Ectodermal cell (in vitro differentiated cells): ENCODE measurements at regions not wholly inside any gene's neighbourhood (a gene's known extent, or its start where the extent isn't known, plus 50 kb on each side); places are given as distances from the start of the nearest gene placed in this dataset.

Source experiments
- H3K27ac ChIP-seq: 2 replicates; pipeline ENCODE4 v1.7.0; 2013; ENCODE audit warnings: mild to moderate bottlenecking, low read depth, low read length; ENCODE audit not compliant: insufficient read depth, poor library complexity, severe bottlenecking
- H3K27me3 ChIP-seq: 2 replicates; pipeline ENCODE4 v1.7.0; 2013; ENCODE audit warnings: mild to moderate bottlenecking, low read length; ENCODE audit not compliant: insufficient read depth, control insufficient read depth, poor library complexity, severe bottlenecking
- H3K36me3 ChIP-seq: one replicate; pipeline ENCODE4 v1.7.0; 2013; ENCODE audit warnings: low read length; ENCODE audit not compliant: control insufficient read depth, insufficient read depth
- H3K4me1 ChIP-seq: one replicate; pipeline ENCODE4 v1.7.0; 2013; ENCODE audit warnings: low read length; ENCODE audit not compliant: control insufficient read depth, insufficient read depth
- H3K4me3 ChIP-seq: 2 replicates; pipeline ENCODE4 v1.7.0; 2013; ENCODE audit warnings: low read depth, low read length, control low read depth; ENCODE audit not compliant: insufficient read depth
- H3K9me3 ChIP-seq: 2 replicates; pipeline ENCODE4 v1.7.0; 2013; ENCODE audit warnings: mild to moderate bottlenecking, low read length, moderate library complexity; ENCODE audit not compliant: control insufficient read depth
- WGBS, 2 experiments: methylation state at CpG; one replicate each; pipeline ENCODE4 v1.1.7; 2013; ENCODE audit warnings: missing lambda C conversion rate in 2 of 2; 5-methylcytosine and 5-hydroxymethylcytosine counted together

DNA sequence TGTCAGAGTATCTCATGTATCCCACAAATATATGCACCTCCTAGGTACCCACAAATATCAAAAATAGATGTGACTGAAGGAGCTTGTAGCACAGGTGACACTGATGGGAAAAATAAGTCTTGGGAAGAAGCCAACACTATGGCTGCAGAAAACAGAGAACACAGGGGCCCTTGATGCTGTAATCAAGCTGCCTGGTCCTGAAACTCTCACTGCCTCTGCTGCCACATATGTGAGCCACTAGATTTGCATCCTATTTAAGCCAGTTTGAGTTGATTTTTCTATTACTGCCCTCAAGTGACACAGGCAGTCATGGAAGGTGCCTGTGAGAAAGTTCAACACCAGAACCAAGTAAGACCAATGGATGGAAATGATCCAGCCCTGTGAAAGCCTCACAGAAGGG is 720.8 kb downstream of the UQCRFS1 start:
- no peak overlapping the region for H3K4me3 ChIP-seq
- no peaks in the 10 kb centered on the region for H3K27me3 ChIP-seq
- H3K27ac ChIP-seq, result no peak overlapping the region
- no peaks in the 10 kb centered on the region for H3K36me3 ChIP-seq
- H3K9me3 ChIP-seq, result no peaks in the 10 kb centered on the region
- peaks cover 42% of the 10 kb centered on the region for H3K4me1 ChIP-seq

- no peaks in the 10 kb centered on the region for H3K9me3 ChIP-seq
- WGBS, 2 experiments, result 81 to 82% methylated on average over 13 of the region's 13 CpGs
- H3K36me3 ChIP-seq, result no peaks in the 10 kb centered on the region
- H3K27me3 ChIP-seq, result no peaks in the 10 kb centered on the region
- H3K27ac ChIP-seq, result no peak overlapping the region
- no peak overlapping the region for H3K4me3 ChIP-seq
- H3K4me1 ChIP-seq, result peaks cover 42% of the 10 kb centered on the region
Measured at GRCh38 chr19:28489776-28490175, 723.2 kb downstream of the UQCRFS1 start.

- H3K9me3 ChIP-seq, result no peaks in the 10 kb centered on the region
- H3K4me3 ChIP-seq, result no peak overlapping the region
- H3K27me3 ChIP-seq, result no peaks in the 10 kb centered on the region
- WGBS, 2 experiments, result 92 to 93% methylated on average over 9 of the region's 9 CpGs
- H3K27ac ChIP-seq, result no peak overlapping the region
- H3K36me3 ChIP-seq, result no peaks in the 10 kb centered on the region
- peaks cover 39% of the 10 kb centered on the region for H3K4me1 ChIP-seq
Measured at GRCh38 chr19:28489126-28489660, 723.8 kb downstream of the UQCRFS1 start.

DNA sequence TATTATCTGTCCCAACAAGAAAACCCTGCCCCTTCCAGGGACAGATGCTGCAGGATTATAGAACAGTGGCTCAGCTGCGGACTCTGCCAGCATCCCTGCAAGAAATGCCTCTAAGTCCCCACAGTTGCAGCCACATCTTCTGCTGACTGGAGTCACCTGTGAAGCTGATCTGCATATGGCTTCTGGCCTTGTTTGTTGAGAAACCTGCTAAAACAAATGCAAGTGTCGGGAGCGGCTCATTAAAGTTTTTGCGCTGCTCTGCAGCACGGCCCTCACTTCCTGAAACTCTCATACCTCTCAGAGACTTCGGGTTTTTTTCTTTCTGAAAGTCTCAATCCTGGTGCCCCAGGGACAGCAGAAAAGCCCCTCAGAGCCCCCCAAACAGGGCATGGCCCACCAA is 725.0 kb downstream of the UQCRFS1 start:
- Histone ChIP-seq H3K4me3 (no peak overlapping the region), H3K27me3 (no peaks in the 10 kb centered on the region), H3K4me1 (peaks cover 27% of the 10 kb centered on the region), H3K36me3 (no peaks in the 10 kb centered on the region), H3K9me3 (no peaks in the 10 kb centered on the region), H3K27ac (no peak overlapping the region)
- WGBS, 2 experiments, result 79 to 81% methylated on average over 6 of the region's 6 CpGs

DNA sequence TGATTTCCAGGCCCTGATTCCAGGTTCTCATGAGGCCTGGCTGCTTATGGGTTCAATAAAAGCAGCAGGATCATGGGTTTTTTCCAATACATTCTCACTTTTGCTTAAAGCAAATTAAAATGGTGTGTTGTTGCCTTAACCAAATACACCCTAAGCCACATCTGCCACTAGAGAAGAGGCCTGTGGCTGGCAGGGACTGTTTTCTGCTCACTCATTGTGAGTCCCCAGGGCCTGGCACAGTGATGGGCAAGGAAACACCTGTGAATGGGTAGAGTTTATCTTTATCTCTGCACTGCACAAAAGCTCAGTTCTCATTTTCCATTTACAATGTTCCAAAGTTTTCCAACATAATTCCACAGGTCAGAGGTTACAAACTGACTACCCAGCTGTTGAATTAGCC is 726.0 kb downstream of the UQCRFS1 start:
- Histone ChIP-seq H3K4me1 (peaks cover 17% of the 10 kb centered on the region), H3K4me3 (no peak overlapping the region), H3K27ac (no peak overlapping the region)

GRCh38 chr19:28486473-28486872 is 726.5 kb downstream of the UQCRFS1 start:
- no peaks in the 10 kb centered on the region for H3K36me3 ChIP-seq
- H3K4me3 ChIP-seq, result no peak overlapping the region
- no peaks in the 10 kb centered on the region for H3K27me3 ChIP-seq
- WGBS, 2 experiments, result 95% methylated on average over 3 of the region's 3 CpGs
- peaks cover 17% of the 10 kb centered on the region for H3K4me1 ChIP-seq
- H3K9me3 ChIP-seq, result no peaks in the 10 kb centered on the region
- no peak overlapping the region for H3K27ac ChIP-seq

More for the DNA sequence above, 726.0 kb downstream of the UQCRFS1 start:
- H3K27me3 ChIP-seq, result no peaks in the 10 kb centered on the region
- H3K9me3 ChIP-seq, result no peaks in the 10 kb centered on the region
- H3K36me3 ChIP-seq, result no peaks in the 10 kb centered on the region

GRCh38 chr19:28485292-28485691 is 727.7 kb downstream of the UQCRFS1 start:
- H3K27ac ChIP-seq, result no peak overlapping the region
- H3K27me3 ChIP-seq, result no peaks in the 10 kb centered on the region
- no peaks in the 10 kb centered on the region for H3K36me3 ChIP-seq
- H3K4me1 ChIP-seq, result peaks cover 13% of the 10 kb centered on the region
- no peaks in the 10 kb centered on the region for H3K9me3 ChIP-seq
- WGBS, 2 experiments, result 92 to 95% methylated on average over 9 of the region's 9 CpGs
- H3K4me3 ChIP-seq, result no peak overlapping the region

DNA sequence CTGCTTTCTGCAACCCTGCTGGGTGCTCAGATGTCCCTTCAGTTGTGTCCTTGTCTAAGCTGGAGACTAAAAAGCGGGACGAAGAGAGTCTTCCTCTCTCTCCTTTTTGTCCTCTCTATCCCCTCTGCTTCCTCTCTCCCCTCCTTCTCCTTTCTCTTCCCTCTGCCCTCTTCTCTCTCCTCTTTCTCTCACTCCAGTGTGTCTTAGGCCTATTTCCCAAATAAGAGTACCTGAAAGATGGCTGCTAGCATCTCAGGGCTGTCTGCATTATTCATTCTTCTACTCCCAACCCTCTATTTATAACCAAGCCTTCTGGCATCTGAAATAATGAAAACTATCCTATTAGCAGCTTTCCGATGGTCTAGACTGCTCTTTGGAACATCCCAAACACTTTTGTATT is 729.8 kb downstream of the UQCRFS1 start:
- Histone ChIP-seq H3K27ac (no peak overlapping the region), H3K4me1 (peaks cover 4% of the 10 kb centered on the region), H3K4me3 (no peak overlapping the region), H3K9me3 (no peaks in the 10 kb centered on the region), H3K36me3 (no peaks in the 10 kb centered on the region), H3K27me3 (no peaks in the 10 kb centered on the region)
- 74 to 81% methylated on average over 3 of the region's 3 CpGs for WGBS, 2 experiments

- H3K27ac ChIP-seq, result no peak overlapping the region
- no peaks in the 10 kb centered on the region for H3K27me3 ChIP-seq
- WGBS, 2 experiments, result 69 to 79% methylated on average over 3 of the region's 3 CpGs
- no peaks in the 10 kb centered on the region for H3K36me3 ChIP-seq
- H3K4me1 ChIP-seq, result no peaks in the 10 kb centered on the region
- no peaks in the 10 kb centered on the region for H3K9me3 ChIP-seq
- H3K4me3 ChIP-seq, result no peak overlapping the region
Measured at GRCh38 chr19:28482221-28482620, 730.7 kb downstream of the UQCRFS1 start.

DNA sequence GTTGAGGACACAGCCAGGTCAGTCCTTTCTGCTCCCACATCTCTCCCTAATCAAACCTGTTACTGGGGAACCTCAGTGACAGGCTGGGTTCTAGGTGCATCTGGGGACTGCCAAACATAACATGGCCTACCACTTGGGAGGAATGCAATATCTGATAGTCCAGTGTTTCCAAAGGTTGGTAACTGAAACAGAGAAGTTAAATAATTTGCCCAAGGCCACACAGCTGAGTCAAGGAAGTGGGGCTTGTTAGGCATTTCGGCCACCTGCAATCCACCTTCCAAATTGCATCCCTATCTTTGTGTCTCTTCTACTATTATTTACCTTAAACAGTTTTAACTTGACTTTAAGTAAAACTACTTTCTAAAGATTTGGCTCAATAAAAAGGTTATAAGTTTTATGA is 731.3 kb downstream of the UQCRFS1 start:
- no peaks in the 10 kb centered on the region for H3K27me3 ChIP-seq
- no peak overlapping the region for H3K27ac ChIP-seq
- no peaks in the 10 kb centered on the region for H3K4me1 ChIP-seq
- H3K4me3 ChIP-seq, result no peak overlapping the region
- 94 to 100% methylated on average over 1 of the region's 1 CpG for WGBS, 2 experiments
- H3K36me3 ChIP-seq, result no peaks in the 10 kb centered on the region
- no peaks in the 10 kb centered on the region for H3K9me3 ChIP-seq

DNA sequence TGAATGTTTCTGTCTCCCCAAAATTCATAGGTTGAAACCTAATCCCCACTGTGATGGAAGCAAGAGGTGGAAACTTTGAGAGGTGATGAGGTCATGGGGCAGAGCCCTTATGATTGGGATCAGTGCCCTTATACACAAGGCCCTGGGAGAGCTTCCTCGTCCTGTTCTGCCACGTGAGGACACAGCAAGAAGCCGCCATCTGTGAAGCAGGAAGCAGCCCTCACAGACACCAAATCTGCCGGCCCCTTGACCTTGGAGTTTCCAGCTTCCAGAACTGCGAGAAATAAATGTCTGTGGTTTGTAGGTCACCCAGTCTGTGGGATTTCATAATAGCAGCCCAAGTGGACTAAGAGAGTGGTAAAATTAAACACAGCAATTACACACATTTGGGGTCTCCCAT is 737.4 kb downstream of the UQCRFS1 start:
- Histone ChIP-seq H3K9me3 (no peaks in the 10 kb centered on the region), H3K4me3 (no peak overlapping the region), H3K4me1 (peaks cover under 1% of the 10 kb centered on the region), H3K27me3 (no peaks in the 10 kb centered on the region), H3K27ac (no peak overlapping the region), H3K36me3 (no peaks in the 10 kb centered on the region)
- 90 to 93% methylated on average over 5 of the region's 5 CpGs for WGBS, 2 experiments
